SK-N-SH (cell line): ENCODE measurements at regions not wholly inside any gene's neighbourhood (a gene's known extent, or its start where the extent isn't known, plus 50 kb on each side); places are given as distances from the start of the nearest gene placed in this dataset.

ENCODE experiments used
- CTCF ChIA-PET: fragments of 300-600, 350-600 bp; formaldehyde crosslinking; extraction: SDS; loops from one replicate; lab custom pipeline; 2021; lab: Yijun Ruan, JAX
- POLR2A ChIA-PET: fragments of 350-600 bp; sonication (Branson Sonifier 250); formaldehyde crosslinking; extraction: SDS; loops from one replicate; lab custom pipeline; 2020; ENCODE audit warnings: antibody characterized with exemption, inconsistent platforms; lab: Yijun Ruan, JAX
- DNase-seq: peaks from one replicate; pipeline ENCODE4 v3.0.0; 2012
- H2AFZ ChIP-seq: fragments of 200-600 bp; sonication (generic); 2 replicates; pipeline ENCODE4 v1.8.1; 2016; ENCODE audit warnings: antibody characterized with exemption, mild to moderate bottlenecking, low read depth
- H3F3A ChIP-seq: fragments of 200-600 bp; sonication (generic); replicated peaks from 2 replicates; pipeline ENCODE3; 2016; ENCODE audit warnings: antibody characterized with exemption, mild to moderate bottlenecking; ENCODE audit not compliant: insufficient read depth
- H3K27ac ChIP-seq, 2 experiments: fragments of 200-500 bp in 1 of 2; fragments of 200-600 bp in 1 of 2; sonication (Bioruptor generic) in 1 of 2; sonication (generic), shearing (Covaris generic) in 1 of 2; 2 replicates each; pipeline versions ENCODE4 v1.5.1 to v1.6.1; 2014 to 2016; ENCODE audit warnings: low read depth in 2 of 2, inconsistent platforms in 1 of 2, low read length in 1 of 2, mild to moderate bottlenecking in 1 of 2, mixed read lengths in 1 of 2
- H3K27me3 ChIP-seq: fragments of 200-600 bp; sonication (generic), shearing (Covaris generic); 2 replicates; pipeline ENCODE4 v1.6.1; 2016; ENCODE audit warnings: mixed run types; ENCODE audit not compliant: insufficient read depth
- H3K36me3 ChIP-seq, 2 experiments: fragments of 200-500 bp in 1 of 2; fragments of 200-600 bp in 1 of 2; sonication (Bioruptor generic) in 1 of 2; sonication (generic) in 1 of 2; replicated peaks in 1 of 2; 2 replicates each; pipeline versions ENCODE3 to v1.5.1; 2014 to 2016; ENCODE audit warnings: low read length in 1 of 2, mild to moderate bottlenecking in 1 of 2; ENCODE audit not compliant: insufficient read depth in 2 of 2, control insufficient read depth in 1 of 2
- H3K4me1 ChIP-seq, 2 experiments: fragments of 200-500 bp in 1 of 2; fragments of 200-600 bp in 1 of 2; sonication (Bioruptor generic) in 1 of 2; sonication (generic), shearing (Covaris generic) in 1 of 2; 2 replicates each; pipeline versions ENCODE4 v1.5.1 to v1.6.1; 2014 to 2016; ENCODE audit warnings: low read depth in 1 of 2, low read length in 1 of 2, mixed run types in 1 of 2; ENCODE audit not compliant: insufficient read depth in 2 of 2, control insufficient read depth in 1 of 2
- H3K4me2 ChIP-seq: fragments of 200-600 bp; sonication (generic), shearing (Covaris generic); 2 replicates; pipeline ENCODE4 v1.6.1; 2017; ENCODE audit warnings: mixed run types
- H3K4me3 ChIP-seq, 2 experiments: fragments of 200-500 bp in 1 of 2; fragments of 200-600 bp in 1 of 2; sonication (Bioruptor generic) in 1 of 2; sonication (generic), shearing (Covaris generic) in 1 of 2; 2 replicates each; pipeline versions ENCODE4 v1.5.1 to v1.8.1; 2014 to 2016; ENCODE audit warnings: low read depth in 2 of 2, inconsistent platforms in 1 of 2, low read length in 1 of 2, mild to moderate bottlenecking in 1 of 2, mixed read lengths in 1 of 2, moderate library complexity in 1 of 2
- H3K79me2 ChIP-seq: fragments of 200-600 bp; sonication (generic); 2 replicates; pipeline ENCODE4 v1.8.1; 2017; ENCODE audit warnings: mild to moderate bottlenecking; ENCODE audit not compliant: insufficient read depth
- H3K9ac ChIP-seq: fragments of 200-600 bp; sonication (generic); 2 replicates; pipeline ENCODE4 v1.6.1; 2017; ENCODE audit warnings: mixed run types
- H3K9me2 ChIP-seq: fragments of 200-600 bp; sonication (generic); 2 replicates; pipeline ENCODE4 v1.6.1; 2017; ENCODE audit warnings: mixed run types
- H3K9me3 ChIP-seq: fragments of 200-600 bp; sonication (generic); 2 replicates; pipeline ENCODE4 v1.6.1; 2017; ENCODE audit warnings: mixed run types, mild to moderate bottlenecking, moderate library complexity
- H4K20me1 ChIP-seq: fragments of 200-600 bp; sonication (generic); 2 replicates; pipeline ENCODE4 v1.6.1; 2017; ENCODE audit warnings: mild to moderate bottlenecking, mixed run types; ENCODE audit not compliant: insufficient read depth
- FOXJ3 ChIP-seq: sonication (generic); formaldehyde crosslinking; IDR thresholded peaks from 2 replicates; pipeline ENCODE4 v1.5.1; 2020; ENCODE audit warnings: mild to moderate bottlenecking, missing genetic modification reagents
- GABPA ChIP-seq: IDR thresholded peaks from 2 replicates; pipeline ENCODE4 v1.4.0; 2012; ENCODE audit warnings: low read depth, mild to moderate bottlenecking
- NFIC ChIP-seq: IDR thresholded peaks from 2 replicates; pipeline ENCODE4 v1.4.0; 2012; ENCODE audit warnings: borderline replicate concordance
- POLR2AphosphoS5 ChIP-seq: IDR thresholded peaks from 2 replicates; pipeline ENCODE4 v1.6.1; 2012; ENCODE audit warnings: low read depth, low read length
- RAD21 ChIP-seq: IDR thresholded peaks from 2 replicates; pipeline ENCODE4 v1.6.1; 2012; ENCODE audit warnings: mild to moderate bottlenecking, low read length
- RXRA ChIP-seq: IDR thresholded peaks from 2 replicates; pipeline ENCODE4 v1.4.0; 2012; ENCODE audit warnings: low read depth, mild to moderate bottlenecking, borderline replicate concordance
- SIN3A ChIP-seq: IDR thresholded peaks from 2 replicates; pipeline ENCODE4 v1.6.1; 2012; ENCODE audit warnings: low read depth, mild to moderate bottlenecking, low read length, moderate library complexity, borderline replicate concordance
- SMC3 ChIP-seq: IDR thresholded peaks from 2 replicates; pipeline ENCODE4 v1.6.1; 2012; ENCODE audit warnings: low read depth, low read length, improper control_type of control experiment
- TEAD4 ChIP-seq: IDR thresholded peaks from 2 replicates; pipeline ENCODE4 v1.4.0; 2012; ENCODE audit warnings: mild to moderate bottlenecking, borderline replicate concordance; ENCODE audit not compliant: insufficient read depth
- WGBS: methylation state at CpG from one replicate; pipeline ENCODE4 v1.1.6; 2017; ENCODE audit warnings: low lambda C conversion rate; 5-methylcytosine and 5-hydroxymethylcytosine counted together
- TF ChIP-seq, protein P1 (sequence below): fragments of 150-350 bp; IDR thresholded peaks from 2 replicates; pipeline ENCODE4 v1.6.1; 2017; ENCODE audit warnings: antibody characterized with exemption, low read length, low read depth, borderline replicate concordance
- TF ChIP-seq, protein P2 (sequence below): IDR thresholded peaks from 2 replicates; pipeline ENCODE4 v1.4.0; 2012; ENCODE audit warnings: low read depth, borderline replicate concordance
- TF ChIP-seq, protein P3 (sequence below): fragments of 200-600 bp; sonication (generic); IDR thresholded peaks from 2 replicates; pipeline ENCODE4 v1.6.1; 2017; ENCODE audit warnings: antibody characterized with exemption, mild to moderate bottlenecking, moderate library complexity

GRCh38 chr1:30603081-30603858 lies 120.1 kb downstream of the MATN1 start:
- no peaks in the 10 kb centered on the region for H3K36me3 ChIP-seq
- peaks cover 0 to 3% of the 10 kb centered on the region in 2 experiments; a peak in 1 of 4 replicates for H3K4me1 ChIP-seq
- no peak overlapping the region for H3K27ac ChIP-seq
- H3K4me3 ChIP-seq: no peak overlapping the region
- no peak for TF ChIP-seq GABPA
- TF ChIP-seq, protein P1, sequence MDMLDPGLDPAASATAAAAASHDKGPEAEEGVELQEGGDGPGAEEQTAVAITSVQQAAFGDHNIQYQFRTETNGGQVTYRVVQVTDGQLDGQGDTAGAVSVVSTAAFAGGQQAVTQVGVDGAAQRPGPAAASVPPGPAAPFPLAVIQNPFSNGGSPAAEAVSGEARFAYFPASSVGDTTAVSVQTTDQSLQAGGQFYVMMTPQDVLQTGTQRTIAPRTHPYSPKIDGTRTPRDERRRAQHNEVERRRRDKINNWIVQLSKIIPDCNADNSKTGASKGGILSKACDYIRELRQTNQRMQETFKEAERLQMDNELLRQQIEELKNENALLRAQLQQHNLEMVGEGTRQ: no peak
- TF ChIP-seq, protein P2, sequence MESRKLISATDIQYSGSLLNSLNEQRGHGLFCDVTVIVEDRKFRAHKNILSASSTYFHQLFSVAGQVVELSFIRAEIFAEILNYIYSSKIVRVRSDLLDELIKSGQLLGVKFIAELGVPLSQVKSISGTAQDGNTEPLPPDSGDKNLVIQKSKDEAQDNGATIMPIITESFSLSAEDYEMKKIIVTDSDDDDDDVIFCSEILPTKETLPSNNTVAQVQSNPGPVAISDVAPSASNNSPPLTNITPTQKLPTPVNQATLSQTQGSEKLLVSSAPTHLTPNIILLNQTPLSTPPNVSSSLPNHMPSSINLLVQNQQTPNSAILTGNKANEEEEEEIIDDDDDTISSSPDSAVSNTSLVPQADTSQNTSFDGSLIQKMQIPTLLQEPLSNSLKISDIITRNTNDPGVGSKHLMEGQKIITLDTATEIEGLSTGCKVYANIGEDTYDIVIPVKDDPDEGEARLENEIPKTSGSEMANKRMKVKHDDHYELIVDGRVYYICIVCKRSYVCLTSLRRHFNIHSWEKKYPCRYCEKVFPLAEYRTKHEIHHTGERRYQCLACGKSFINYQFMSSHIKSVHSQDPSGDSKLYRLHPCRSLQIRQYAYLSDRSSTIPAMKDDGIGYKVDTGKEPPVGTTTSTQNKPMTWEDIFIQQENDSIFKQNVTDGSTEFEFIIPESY: no peak
- TF ChIP-seq SIN3A: no peak
- TF ChIP-seq RXRA: no peak
- no peak for TF ChIP-seq NFIC
- TF ChIP-seq POLR2AphosphoS5: no peak
- TF ChIP-seq, protein P3, sequence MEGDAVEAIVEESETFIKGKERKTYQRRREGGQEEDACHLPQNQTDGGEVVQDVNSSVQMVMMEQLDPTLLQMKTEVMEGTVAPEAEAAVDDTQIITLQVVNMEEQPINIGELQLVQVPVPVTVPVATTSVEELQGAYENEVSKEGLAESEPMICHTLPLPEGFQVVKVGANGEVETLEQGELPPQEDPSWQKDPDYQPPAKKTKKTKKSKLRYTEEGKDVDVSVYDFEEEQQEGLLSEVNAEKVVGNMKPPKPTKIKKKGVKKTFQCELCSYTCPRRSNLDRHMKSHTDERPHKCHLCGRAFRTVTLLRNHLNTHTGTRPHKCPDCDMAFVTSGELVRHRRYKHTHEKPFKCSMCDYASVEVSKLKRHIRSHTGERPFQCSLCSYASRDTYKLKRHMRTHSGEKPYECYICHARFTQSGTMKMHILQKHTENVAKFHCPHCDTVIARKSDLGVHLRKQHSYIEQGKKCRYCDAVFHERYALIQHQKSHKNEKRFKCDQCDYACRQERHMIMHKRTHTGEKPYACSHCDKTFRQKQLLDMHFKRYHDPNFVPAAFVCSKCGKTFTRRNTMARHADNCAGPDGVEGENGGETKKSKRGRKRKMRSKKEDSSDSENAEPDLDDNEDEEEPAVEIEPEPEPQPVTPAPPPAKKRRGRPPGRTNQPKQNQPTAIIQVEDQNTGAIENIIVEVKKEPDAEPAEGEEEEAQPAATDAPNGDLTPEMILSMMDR: no peak
- no peak for TF ChIP-seq RAD21
- no peak for TF ChIP-seq TEAD4
- no peak for TF ChIP-seq FOXJ3 (CRISPR knock-in tag)
- TF ChIP-seq SMC3: no peak
- H3K9me3 ChIP-seq: no peaks in the 10 kb centered on the region
- H3F3A ChIP-seq: no peaks in the 10 kb centered on the region
- H4K20me1 ChIP-seq: no peaks in the 10 kb centered on the region
- ChIA-PET CTCF (interaction anchor here (0.9 to 1.4 kb wide), 3 partner anchors 9 to 95 kb away, joined by 3 read pairs; no protein-coding TSS in a partner anchor), POLR2A (no interaction called here)
- no peaks in the 10 kb centered on the region for H3K27me3 ChIP-seq
- no peaks in the 10 kb centered on the region for H3K79me2 ChIP-seq
- WGBS: 7% methylated on average over 2 of the region's 7 CpGs
- H3K9me2 ChIP-seq: no peaks in the 10 kb centered on the region
- H3K9ac ChIP-seq: no peak overlapping the region
- H3K4me2 ChIP-seq: no peak overlapping the region
- H2AFZ ChIP-seq: no peak overlapping the region
- no peak for DNase-seq
